DMS114 treated with DMSO at 0.1 percent for 48 hours (cell line): ENCODE measurements at regions not wholly inside any gene's neighbourhood (a gene's known extent, or its start where the extent isn't known, plus 50 kb on each side); places are given as distances from the start of the nearest gene placed in this dataset.

Experiments
- DNase-seq: peaks from one replicate; lab custom pipeline; 2025; ENCODE audit not compliant: unreplicated experiment; lab: John Stamatoyannopoulos, UW

GRCh38 chr3:72496051-72496670 lies 352.1 kb downstream of the SHQ1 start:
- DNase-seq, result no peak

GRCh38 chr3:72494626-72495025 lies 353.6 kb downstream of the SHQ1 start:
- no peak for DNase-seq

DNA sequence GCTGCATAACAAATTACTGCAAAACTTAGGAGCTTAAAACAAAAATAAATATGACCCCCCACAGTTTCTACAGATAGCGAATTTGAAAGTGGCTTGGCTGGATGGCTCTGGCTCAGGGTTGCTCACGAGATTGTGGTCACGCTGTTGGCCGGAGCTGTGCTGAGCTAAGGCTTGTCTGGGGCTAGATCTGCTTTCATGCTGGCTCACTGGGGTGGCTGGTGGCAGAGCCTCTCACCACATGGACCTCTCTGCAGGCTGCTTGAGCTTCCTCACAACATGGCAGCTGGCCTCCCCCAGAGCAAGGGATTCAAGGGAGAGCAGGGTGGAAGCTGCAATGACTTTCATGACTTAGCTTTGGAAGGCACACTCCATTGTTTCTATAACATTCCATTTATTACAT lies 354.1 kb downstream of the SHQ1 start:
- DNase-seq, result no peak

DNA sequence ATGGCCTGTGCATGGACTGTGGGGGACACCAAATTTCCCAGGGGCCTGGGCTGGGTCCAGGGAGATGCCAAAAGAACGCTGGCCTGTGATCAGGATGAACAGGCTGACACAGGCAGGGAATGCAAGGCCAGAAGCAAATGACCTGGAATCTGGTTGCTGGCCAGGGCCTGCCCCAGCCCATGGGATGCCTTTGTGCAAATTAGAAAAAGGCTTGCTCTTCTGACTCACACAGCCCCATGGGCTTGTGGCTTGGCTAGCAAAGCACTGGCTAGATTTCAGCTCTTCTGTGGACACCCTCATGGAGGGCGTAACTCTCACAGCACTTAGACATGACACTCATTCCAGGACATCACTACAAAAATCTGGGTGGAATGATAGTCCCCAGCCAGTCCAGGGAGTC lies 356.0 kb downstream of the SHQ1 start:
- no peak for DNase-seq

DNA sequence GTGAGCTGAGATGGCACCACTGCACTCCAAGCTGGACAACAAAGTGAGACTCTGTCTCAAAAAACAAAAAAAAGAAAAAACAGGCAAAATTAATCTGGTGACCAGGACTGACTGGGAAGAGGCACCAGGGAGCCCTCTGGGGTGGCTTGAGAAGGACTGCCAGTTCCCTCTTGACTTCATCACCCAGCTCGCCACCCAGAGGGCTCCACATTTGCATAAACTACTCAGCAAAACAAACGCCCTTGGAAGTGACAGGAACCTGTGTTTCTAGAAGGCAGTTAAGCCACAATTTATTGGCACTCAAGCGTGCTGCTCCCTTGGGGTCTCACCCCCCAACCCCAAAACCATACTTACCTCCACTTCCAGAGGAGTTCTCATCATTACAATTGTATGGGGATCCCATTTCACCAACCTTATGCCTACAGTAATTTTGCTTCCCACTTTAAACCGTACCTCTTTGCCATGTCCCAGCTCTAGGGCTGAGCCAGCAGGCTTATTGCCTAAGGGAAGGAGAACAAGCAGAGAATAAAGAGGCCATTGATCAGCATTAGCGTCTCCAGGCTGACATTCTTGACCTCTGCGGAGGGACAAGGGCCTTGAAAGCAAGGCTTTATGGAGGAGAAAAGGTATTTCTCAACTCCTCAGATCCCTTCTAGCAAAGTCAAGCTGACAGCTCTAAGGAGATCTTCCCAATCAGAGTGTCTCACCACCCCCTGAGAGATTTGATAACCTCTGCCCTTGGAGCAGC lies 357.4 kb downstream of the SHQ1 start:
- DNase-seq, result no peak

- DNase-seq, result no peak
Measured at GRCh38 chr3:72489901-72490300, 358.3 kb downstream of the SHQ1 start.

- no peak for DNase-seq
Measured at GRCh38 chr3:72488738-72489035, 359.6 kb downstream of the SHQ1 start.

GRCh38 chr3:72487946-72488737 lies 360.1 kb downstream of the SHQ1 start:
- DNase-seq, result no peak

- DNase-seq, result no peak
Measured at GRCh38 chr3:72487078-72487765, 361.0 kb downstream of the SHQ1 start.

DNA sequence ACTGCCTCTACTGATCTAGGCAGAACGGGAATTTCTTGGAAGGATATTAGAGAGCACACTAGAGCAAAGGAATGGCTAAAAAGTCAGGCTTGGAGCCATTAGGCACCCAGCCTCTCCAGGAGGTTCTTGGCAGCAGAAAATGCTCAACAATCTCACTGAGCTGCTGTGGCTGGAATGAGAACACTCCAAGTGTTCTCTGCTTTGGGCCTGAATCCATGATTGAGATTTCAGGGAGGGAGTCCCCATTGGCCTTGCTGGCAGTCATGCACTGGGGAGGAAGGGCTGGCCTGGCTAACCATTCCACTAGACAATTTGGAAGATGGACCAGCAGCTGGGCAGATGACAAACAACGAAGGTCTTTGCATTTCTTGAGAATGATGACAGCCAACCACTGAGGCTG lies 362.6 kb downstream of the SHQ1 start:
- DNase-seq, result no peak

- no peak for DNase-seq
Measured at GRCh38 chr3:72483554-72484104, 364.6 kb downstream of the SHQ1 start.

GRCh38 chr3:72482589-72483321 lies 365.5 kb downstream of the SHQ1 start:
- DNase-seq, result no peak

GRCh38 chr3:72481542-72481941 lies 366.7 kb downstream of the SHQ1 start:
- no peak for DNase-seq

GRCh38 chr3:72480366-72480765 lies 367.9 kb downstream of the SHQ1 start:
- no peak for DNase-seq

DNA sequence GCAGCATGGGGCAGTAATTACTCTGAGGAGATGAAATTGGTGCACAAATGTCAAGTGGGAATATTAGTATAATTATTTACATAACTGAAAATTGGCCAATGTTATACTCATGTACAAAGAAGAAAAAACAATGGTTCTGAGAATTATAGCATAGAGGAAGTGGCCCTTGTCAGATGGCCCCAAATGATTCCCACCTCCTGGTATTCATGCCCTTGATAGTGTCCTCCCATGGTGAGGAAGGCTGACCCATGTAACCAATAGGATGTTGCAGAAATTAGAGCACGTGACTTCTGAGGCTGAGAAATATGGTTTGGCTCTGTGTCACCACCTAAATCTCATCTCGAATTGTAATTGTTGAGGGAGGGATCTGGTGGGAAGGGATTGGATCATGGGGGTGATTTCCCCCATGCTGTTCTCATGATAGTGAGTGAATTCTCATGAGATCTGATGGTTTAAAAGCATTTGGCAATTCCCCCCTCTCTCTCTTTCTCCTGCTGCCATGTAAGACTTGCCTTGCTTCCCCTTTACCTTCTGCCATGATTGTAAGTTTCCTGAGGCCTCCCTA lies 368.5 kb downstream of the SHQ1 start:
- DNase-seq, result no peak

DNA sequence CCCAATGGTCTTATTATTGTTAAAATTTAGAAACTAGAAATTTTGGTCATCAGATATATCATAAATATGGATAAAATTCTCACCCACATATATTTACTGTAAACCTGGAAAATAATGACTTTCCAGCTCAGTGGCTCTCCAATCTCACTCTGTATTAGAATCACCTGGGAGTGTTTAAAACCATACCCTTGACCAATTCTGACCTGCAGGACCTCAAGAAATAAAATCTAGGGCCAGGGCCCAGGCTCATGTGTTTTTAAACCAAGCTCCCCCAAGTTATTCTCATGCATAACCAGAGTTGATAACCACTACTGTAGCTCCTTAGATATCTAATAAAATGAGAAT lies 372.1 kb downstream of the SHQ1 start:
- DNase-seq, result no peak

GRCh38 chr3:72475258-72476138 lies 372.7 kb downstream of the SHQ1 start:
- no peak for DNase-seq

DNA sequence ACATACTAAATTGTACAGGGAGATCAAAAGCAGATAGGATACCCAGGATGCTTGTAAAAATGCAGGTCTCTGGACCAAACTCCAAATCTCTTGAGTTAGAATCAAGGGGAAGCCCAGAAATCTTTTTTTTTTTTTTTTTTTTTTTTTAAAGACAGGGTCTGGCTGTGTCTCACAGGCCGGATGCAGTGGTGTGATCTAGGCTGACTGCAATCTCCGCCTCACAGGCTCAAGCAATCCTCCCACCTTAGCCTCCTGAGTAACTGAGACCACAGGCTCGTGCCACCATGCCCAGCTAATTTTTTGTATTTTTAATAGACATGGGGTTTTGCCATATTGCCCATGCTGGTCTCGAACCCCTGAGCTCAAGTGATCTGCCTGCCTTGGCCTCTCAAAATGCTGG lies 373.5 kb downstream of the SHQ1 start:
- no peak for DNase-seq

DNA sequence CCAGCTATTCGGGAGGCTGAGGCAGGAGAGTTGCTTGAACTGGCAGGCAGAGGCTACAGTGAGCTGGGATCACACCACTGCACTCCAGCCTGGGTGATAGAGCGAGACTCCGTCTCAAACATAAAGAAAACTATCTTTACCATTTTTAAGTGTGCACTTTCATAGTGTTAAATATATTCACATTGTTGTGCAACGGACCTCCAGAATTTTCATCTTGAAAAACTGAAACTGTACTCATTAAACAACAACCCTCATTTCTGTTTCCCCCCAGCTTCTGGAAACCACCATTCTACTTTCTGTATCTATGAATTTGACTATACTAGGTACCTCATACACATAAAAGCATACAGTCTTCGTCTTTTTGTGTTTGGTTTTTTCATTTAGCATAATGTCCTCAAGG lies 375.1 kb downstream of the SHQ1 start:
- no peak for DNase-seq
